CD4-positive, alpha-beta T cell (primary cell): ENCODE measurements at regions not wholly inside any gene's neighbourhood (a gene's known extent, or its start where the extent isn't known, plus 50 kb on each side); places are given as distances from the start of the nearest gene placed in this dataset.
"Not testable (repeated sequence)": the region's sequence is repeated elsewhere in the genome, so short reads cannot be mapped to it uniquely, and the experiment has no call there.

Experiments
- ATAC-seq: fragments of 200-7000 bp; cut with Tn5 transposase; one replicate; pipeline ENCODE4 v1.10.0; 2022; ENCODE audit warnings: mild to moderate bottlenecking; ENCODE audit not compliant: poor library complexity
- CTCF ChIA-PET: fragments of 350-600 bp; sonication (Branson Sonifier 250); formaldehyde crosslinking; loops from one replicate; lab custom pipeline; 2021; ENCODE audit warnings: antibody characterized with exemption, inconsistent platforms; lab: Charles Lee
- POLR2A ChIA-PET: fragments of 350-600 bp; sonication (Branson Sonifier 250); formaldehyde crosslinking; loops from one replicate; lab custom pipeline; 2021; ENCODE audit warnings: antibody characterized with exemption, inconsistent platforms; lab: Charles Lee
- DNase-seq, 14 experiments: peaks; one replicate each; pipeline ENCODE4 v3.0.0-alpha.2; 2013 to 2020; ENCODE audit warnings: mixed read lengths in 2 of 14
- H3K27ac ChIP-seq, 2 donors: one replicate each; pipeline versions ENCODE4 v1.5.1 to v1.7.0; 2013; ENCODE audit warnings: low read length in 2 of 2, low read depth in 1 of 2, mild to moderate bottlenecking in 1 of 2
- H3K27me3 ChIP-seq, 2 experiments: 1 replicate in 1 of 2; 2 replicates in 1 of 2; pipeline versions ENCODE4 v1.6.1 to v1.7.0; 2013; ENCODE audit warnings: low read length in 2 of 2, control low read depth in 1 of 2, mild to moderate bottlenecking in 1 of 2, moderate library complexity in 1 of 2; ENCODE audit not compliant: insufficient read depth in 2 of 2, control insufficient read depth in 1 of 2
- H3K36me3 ChIP-seq: one replicate; pipeline ENCODE4 v1.6.1; 2013; ENCODE audit warnings: low read length, control low read depth; ENCODE audit not compliant: insufficient read depth
- H3K4me1 ChIP-seq: one replicate; pipeline ENCODE4 v1.6.1; 2013; ENCODE audit warnings: low read length, control low read depth; ENCODE audit not compliant: insufficient read depth
- H3K4me3 ChIP-seq: one replicate; pipeline ENCODE4 v1.5.1; 2013; ENCODE audit warnings: mild to moderate bottlenecking, low read length, moderate library complexity
- H3K9me3 ChIP-seq, 2 experiments: 1 replicate in 1 of 2; 2 replicates in 1 of 2; pipeline versions ENCODE4 v1.6.1 to v1.7.0; 2013; ENCODE audit warnings: low read length in 2 of 2, mild to moderate bottlenecking in 2 of 2, control low read depth in 1 of 2, moderate library complexity in 1 of 2; ENCODE audit not compliant: control insufficient read depth in 1 of 2, insufficient read depth in 1 of 2
- H3K27ac Mint-ChIP-seq: one replicate; pipeline ENCODE4 v1.8.0; 2020; ENCODE audit warnings: mixed read lengths
- H3K27me3 Mint-ChIP-seq: one replicate; pipeline ENCODE4 v1.8.0; 2021; ENCODE audit warnings: mixed read lengths
- H3K36me3 Mint-ChIP-seq: one replicate; pipeline ENCODE4 v1.8.0; 2021; ENCODE audit warnings: low read depth, mixed read lengths
- H3K4me1 Mint-ChIP-seq: one replicate; pipeline ENCODE4 v1.8.0; 2021; ENCODE audit warnings: low read depth, mixed read lengths
- H3K4me3 Mint-ChIP-seq: one replicate; pipeline ENCODE4 v1.8.0; 2020; ENCODE audit warnings: mild to moderate bottlenecking, mixed read lengths
- H3K9me3 Mint-ChIP-seq: one replicate; pipeline ENCODE4 v1.8.0; 2020; ENCODE audit warnings: mixed read lengths
- intact Hi-C, 2 experiments: fragments of 100-400 bp; cut with DNase I in 1 of 2; cut with micrococcal nuclease in 1 of 2; formaldehyde crosslinking; loops; one replicate each; pipeline versions ENCODE4 v1.15.1 to v1.9.0; 2023 to 2025; cut with DNase I, micrococcal nuclease

DNA sequence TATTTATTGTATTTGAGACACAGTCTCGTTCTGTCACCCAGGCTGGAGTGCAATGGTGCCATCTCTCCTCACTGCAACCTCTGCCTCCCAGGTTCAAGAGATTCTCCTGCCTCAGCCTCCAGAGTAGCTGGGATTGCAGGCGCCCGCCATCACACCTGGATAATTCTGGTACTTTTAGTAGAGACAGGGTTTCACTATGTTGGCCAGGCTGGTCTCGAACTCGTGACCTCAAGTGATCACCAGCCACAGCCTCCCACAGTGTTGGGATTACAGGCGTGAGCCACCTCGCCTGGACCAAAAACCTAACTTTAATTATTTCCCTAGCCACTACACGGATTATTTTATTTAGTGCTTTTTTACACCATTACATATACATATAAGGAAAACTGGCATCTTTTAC, 1674.0 kb downstream of the SPATA31A7 start:
- intact Hi-C loops, H3K9me3 ChIP-seq: not testable (repeated sequence)

DNA sequence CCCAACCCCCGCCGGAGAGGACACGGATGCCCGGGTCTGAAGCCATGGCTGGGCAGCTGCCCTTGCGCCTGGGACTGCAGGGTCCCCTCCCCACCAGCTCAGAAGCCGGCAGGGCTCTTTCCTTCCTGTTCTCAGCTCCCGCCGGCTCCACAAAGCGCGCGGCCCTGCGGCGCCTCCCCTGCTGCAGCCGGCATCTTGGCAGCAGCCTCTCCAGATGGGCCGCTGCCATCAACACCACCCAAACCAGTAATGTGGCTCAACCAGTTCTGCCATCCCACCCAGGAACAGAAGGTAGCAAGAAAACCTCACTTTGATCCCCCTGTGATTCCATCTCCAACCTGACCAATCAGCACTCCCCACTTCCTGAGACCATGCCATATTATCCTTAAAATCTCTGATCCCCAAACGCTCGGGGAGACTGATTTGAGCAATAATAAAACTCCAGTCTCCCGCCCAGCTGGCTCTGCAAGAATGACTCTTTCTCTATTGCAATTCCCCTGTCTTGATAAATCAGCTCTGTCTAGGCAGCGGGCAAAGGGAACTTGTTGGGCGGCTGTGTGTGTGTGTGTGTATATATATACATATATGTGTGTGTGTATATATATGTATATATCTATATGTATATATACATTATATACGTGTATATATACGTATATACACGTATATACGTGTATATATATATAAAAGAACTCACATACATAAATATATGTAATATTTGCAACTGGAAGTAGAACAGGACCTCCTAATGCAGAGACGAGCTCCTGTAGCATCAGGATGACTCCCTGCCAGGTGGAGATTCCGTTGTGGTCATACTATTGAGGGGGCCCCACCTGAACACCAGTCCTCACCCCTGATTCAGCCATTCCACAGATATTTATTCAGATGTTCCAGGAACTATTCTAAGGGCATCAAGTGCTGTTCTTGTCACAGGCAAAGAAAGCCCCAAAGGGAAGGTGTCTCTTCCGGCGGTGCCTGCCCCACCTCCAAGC, 1674.9 kb downstream of the SPATA31A7 start:
- H3K27me3 Mint-ChIP-seq, result peaks cover 76% of the 10 kb centered on the region
- peak in 3 of 14 experiments; percentile 3 to 20 (median 18) for DNase-seq
- CTCF ChIA-PET, result not testable (repeated sequence)

More for the DNA sequence above, 1674.0 kb downstream of the SPATA31A7 start:
- H3K4me1 Mint-ChIP-seq, CTCF ChIA-PET, DNase-seq, POLR2A ChIA-PET, H3K36me3 ChIP-seq, ATAC-seq, H3K4me1 ChIP-seq, H3K4me3 Mint-ChIP-seq, H3K4me3 ChIP-seq, H3K9me3 Mint-ChIP-seq, H3K27ac ChIP-seq, H3K27ac Mint-ChIP-seq, H3K36me3 Mint-ChIP-seq: not testable (repeated sequence)
- peaks cover 3 to 14% of the 10 kb centered on the region in 2 experiments for H3K27me3 ChIP-seq
- H3K27me3 Mint-ChIP-seq, result peaks cover 75% of the 10 kb centered on the region

DNA sequence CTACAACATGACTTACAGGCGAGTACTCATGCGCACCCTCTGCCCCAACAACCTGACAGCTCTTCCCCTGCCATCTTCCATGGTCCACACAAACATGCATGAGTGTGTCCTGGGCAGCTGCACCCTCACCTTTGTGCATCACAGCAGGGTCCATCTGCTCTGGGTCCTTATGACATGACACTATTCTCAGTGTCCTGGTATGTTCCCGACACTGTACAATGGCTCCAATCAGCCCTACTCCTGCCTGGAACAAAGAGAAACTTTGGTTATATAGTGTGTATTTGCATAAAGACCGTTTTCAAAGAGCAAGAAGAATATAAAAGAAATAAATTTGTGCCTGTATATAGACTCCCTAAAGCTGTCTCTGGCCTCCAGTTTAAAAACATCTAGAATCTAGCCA, 1679.2 kb downstream of the SPATA31A7 start:
- H3K4me1 Mint-ChIP-seq, H3K27me3 ChIP-seq, ATAC-seq, H3K9me3 ChIP-seq, DNase-seq, H3K36me3 ChIP-seq, H3K36me3 Mint-ChIP-seq, H3K9me3 Mint-ChIP-seq, POLR2A ChIA-PET, H3K4me1 ChIP-seq, H3K27ac Mint-ChIP-seq, CTCF ChIA-PET, H3K27ac ChIP-seq, H3K4me3 ChIP-seq, H3K4me3 Mint-ChIP-seq, intact Hi-C loops: not testable (repeated sequence)
- H3K27me3 Mint-ChIP-seq, result peaks cover 60% of the 10 kb centered on the region

More for the DNA sequence above, 1674.9 kb downstream of the SPATA31A7 start:
- intact Hi-C loops, H3K27ac ChIP-seq, ATAC-seq, H3K9me3 ChIP-seq, H3K4me3 Mint-ChIP-seq, H3K4me1 Mint-ChIP-seq, H3K36me3 Mint-ChIP-seq, H3K27ac Mint-ChIP-seq, H3K36me3 ChIP-seq, H3K4me3 ChIP-seq, H3K9me3 Mint-ChIP-seq, POLR2A ChIA-PET, H3K4me1 ChIP-seq: not testable (repeated sequence)
- peaks cover 3 to 14% of the 10 kb centered on the region in 2 experiments for H3K27me3 ChIP-seq

DNA sequence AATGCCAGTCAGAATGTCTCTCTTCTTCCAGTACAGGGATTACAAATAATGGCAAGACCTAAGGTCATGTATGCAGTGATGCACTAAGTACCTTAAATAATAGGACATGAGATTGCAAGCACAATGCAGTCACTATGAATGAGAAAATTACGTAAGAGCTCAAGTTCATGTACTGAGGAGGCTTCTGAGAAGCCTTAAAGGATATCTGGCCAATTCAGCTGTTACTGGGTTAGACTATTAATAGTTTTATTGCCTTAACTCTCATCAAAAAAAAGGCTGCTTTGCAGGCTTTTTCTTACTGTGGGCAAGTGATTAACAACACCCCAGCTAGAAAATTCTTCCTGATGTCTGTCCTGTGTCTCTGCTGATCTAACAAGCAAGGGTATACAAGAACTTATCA, 1681.9 kb downstream of the SPATA31A7 start:
- H3K36me3 Mint-ChIP-seq, POLR2A ChIA-PET: not testable (repeated sequence)

DNA sequence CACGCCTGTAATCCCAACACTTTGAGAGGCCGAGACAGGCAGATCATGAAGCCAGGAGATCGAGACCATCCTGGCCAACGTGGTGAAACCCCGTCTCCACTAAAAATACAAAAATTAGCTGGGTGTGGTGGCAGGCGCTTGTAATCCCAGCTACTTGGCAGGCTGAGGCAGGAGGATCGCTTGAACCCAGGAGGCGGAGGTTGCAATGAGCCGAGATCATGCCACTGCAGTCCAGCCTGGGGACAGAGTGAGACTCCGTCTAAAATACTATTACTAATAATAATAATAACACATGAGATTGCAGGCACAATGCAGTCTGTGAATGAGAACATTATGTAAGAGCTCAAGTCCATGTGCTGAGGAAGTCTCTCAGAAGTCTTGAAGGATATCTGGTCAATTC, 1684.4 kb downstream of the SPATA31A7 start:
- H3K27me3 ChIP-seq, H3K27ac Mint-ChIP-seq, CTCF ChIA-PET, H3K36me3 Mint-ChIP-seq, H3K4me1 Mint-ChIP-seq, H3K36me3 ChIP-seq, H3K4me3 ChIP-seq, ATAC-seq, DNase-seq, H3K9me3 Mint-ChIP-seq, H3K9me3 ChIP-seq, H3K4me1 ChIP-seq, H3K4me3 Mint-ChIP-seq, intact Hi-C loops, POLR2A ChIA-PET, H3K27ac ChIP-seq: not testable (repeated sequence)
- H3K27me3 Mint-ChIP-seq, result peaks cover 32% of the 10 kb centered on the region

More for the DNA sequence above, 1681.9 kb downstream of the SPATA31A7 start:
- H3K27me3 ChIP-seq, CTCF ChIA-PET, H3K27ac ChIP-seq, H3K27ac Mint-ChIP-seq, H3K9me3 Mint-ChIP-seq, DNase-seq, H3K4me1 ChIP-seq, ATAC-seq, intact Hi-C loops, H3K36me3 ChIP-seq, H3K4me3 ChIP-seq, H3K4me3 Mint-ChIP-seq, H3K9me3 ChIP-seq, H3K4me1 Mint-ChIP-seq: not testable (repeated sequence)
- peaks cover 44% of the 10 kb centered on the region for H3K27me3 Mint-ChIP-seq

DNA sequence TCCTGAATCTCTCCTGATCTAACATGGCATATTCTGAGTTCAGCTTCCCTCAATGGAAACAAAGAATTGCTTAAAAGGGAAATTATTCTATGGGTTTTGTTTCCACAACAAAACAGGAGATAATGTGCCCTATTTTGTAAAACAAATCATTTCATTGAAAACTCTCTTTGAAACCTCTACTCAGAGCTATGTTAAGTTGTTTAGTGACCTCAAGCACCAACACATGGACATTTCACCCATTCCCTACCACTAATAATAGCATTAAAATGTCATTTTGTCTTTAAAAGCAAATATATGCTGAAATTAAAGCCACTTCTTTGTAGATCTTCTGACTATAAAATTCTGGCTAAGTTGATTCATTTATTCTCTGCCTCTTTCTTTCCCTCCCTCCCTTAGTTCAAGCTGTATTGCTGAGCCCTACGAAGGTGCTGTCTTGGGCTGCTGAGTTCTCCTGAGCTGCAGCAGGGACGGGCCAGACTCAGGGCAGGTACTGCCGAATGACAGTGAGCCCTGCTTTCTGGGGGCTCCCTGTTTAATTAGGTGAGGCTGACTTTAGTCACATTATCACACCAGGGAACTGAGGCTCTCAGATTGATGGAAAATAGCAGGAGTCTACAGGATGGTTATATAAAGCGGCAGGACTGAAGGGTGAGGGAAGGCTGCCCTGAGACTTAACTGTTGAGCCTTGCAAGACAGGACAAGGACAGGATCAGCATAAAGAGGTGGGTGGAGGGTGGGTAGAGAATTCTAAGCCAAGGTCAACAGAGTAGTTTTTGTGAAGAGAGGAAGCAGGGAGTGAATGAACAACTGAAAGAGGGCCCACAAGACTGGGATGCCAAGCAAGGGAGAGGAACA, 1685.1 kb downstream of the SPATA31A7 start:
- H3K9me3 Mint-ChIP-seq, H3K27me3 ChIP-seq, H3K27ac ChIP-seq, CTCF ChIA-PET, H3K27ac Mint-ChIP-seq, H3K4me3 Mint-ChIP-seq, ATAC-seq, POLR2A ChIA-PET, H3K9me3 ChIP-seq, H3K36me3 Mint-ChIP-seq, DNase-seq, H3K4me1 ChIP-seq, intact Hi-C loops, H3K4me3 ChIP-seq, H3K4me1 Mint-ChIP-seq, H3K36me3 ChIP-seq: not testable (repeated sequence)
- H3K27me3 Mint-ChIP-seq, result peaks cover 40% of the 10 kb centered on the region
